H9 (cell line): ENCODE measurements at regions not wholly inside any gene's neighbourhood (a gene's known extent, or its start where the extent isn't known, plus 50 kb on each side); places are given as distances from the start of the nearest gene placed in this dataset.

Experiments
- DNase-seq: peaks from one replicate; pipeline ENCODE4 v3.0.0-alpha.2; 2017
- H2AFZ ChIP-seq: one replicate; pipeline ENCODE4 v1.6.1; 2013; ENCODE audit warnings: mild to moderate bottlenecking, low read length, control low read depth, moderate library complexity
- H2AK5ac ChIP-seq: 2 replicates; pipeline ENCODE4 v1.6.1; 2013; ENCODE audit warnings: low read length, control low read depth, mixed read lengths; ENCODE audit not compliant: insufficient read length
- H2BK120ac ChIP-seq: one replicate; pipeline ENCODE4 v1.6.1; 2013; ENCODE audit warnings: low read depth, mild to moderate bottlenecking, low read length, control low read depth, inconsistent platforms; ENCODE audit not compliant: poor library complexity, severe bottlenecking
- H2BK12ac ChIP-seq: 2 replicates; pipeline ENCODE4 v1.6.1; 2013; ENCODE audit warnings: low read length, control low read depth, mixed read lengths, low read depth; ENCODE audit not compliant: insufficient read length
- H2BK15ac ChIP-seq: 2 replicates; pipeline ENCODE4 v1.6.1; 2013; ENCODE audit warnings: low read depth, low read length, control low read depth
- H2BK20ac ChIP-seq: one replicate; pipeline ENCODE4 v1.6.1; 2013; ENCODE audit warnings: low read depth, mild to moderate bottlenecking, low read length, control low read depth, inconsistent platforms; ENCODE audit not compliant: poor library complexity, severe bottlenecking
- H2BK5ac ChIP-seq: 2 replicates; pipeline ENCODE4 v1.6.1; 2013; ENCODE audit warnings: low read length, control low read depth, mixed read lengths; ENCODE audit not compliant: insufficient read length
- H3K14ac ChIP-seq: 2 replicates; pipeline ENCODE4 v1.6.1; 2013; ENCODE audit warnings: low read length, control low read depth; ENCODE audit not compliant: insufficient read depth
- H3K18ac ChIP-seq: 2 replicates; pipeline ENCODE4 v1.6.1; 2013; ENCODE audit warnings: low read depth, mild to moderate bottlenecking, mixed read lengths, low read length, control low read depth; ENCODE audit not compliant: insufficient read length
- H3K23ac ChIP-seq: 2 replicates; pipeline ENCODE4 v1.6.1; 2013; ENCODE audit warnings: low read length, control low read depth, mixed read lengths, low read depth; ENCODE audit not compliant: insufficient read length
- H3K23me2 ChIP-seq: 2 replicates; pipeline ENCODE4 v1.6.1; 2013; ENCODE audit warnings: low read depth, mild to moderate bottlenecking, mixed read lengths, low read length, control low read depth; ENCODE audit not compliant: insufficient read length, poor library complexity, severe bottlenecking
- H3K27ac ChIP-seq: 2 replicates; pipeline ENCODE4 v1.5.1; 2013; ENCODE audit warnings: low read length, control low read depth, mixed read lengths, low read depth; ENCODE audit not compliant: insufficient read length
- H3K27me3 ChIP-seq: 2 replicates; pipeline ENCODE4 v1.6.1; 2013; ENCODE audit warnings: low read length, control low read depth, inconsistent platforms; ENCODE audit not compliant: insufficient read depth
- H3K4ac ChIP-seq: 2 replicates; pipeline ENCODE4 v1.6.1; 2013; ENCODE audit warnings: low read depth, mild to moderate bottlenecking, control low read depth, inconsistent platforms, low read length, moderate library complexity
- H3K4me1 ChIP-seq: 2 replicates; pipeline ENCODE4 v1.6.1; 2013; ENCODE audit warnings: low read length, control low read depth, inconsistent platforms; ENCODE audit not compliant: insufficient read depth
- H3K4me2 ChIP-seq: 2 replicates; pipeline ENCODE4 v1.6.1; 2013; ENCODE audit warnings: low read length, control low read depth, mixed read lengths; ENCODE audit not compliant: insufficient read length, insufficient read depth
- H3K56ac ChIP-seq: 2 replicates; pipeline ENCODE4 v1.6.1; 2013; ENCODE audit warnings: low read depth, mild to moderate bottlenecking, mixed read lengths, low read length, control low read depth; ENCODE audit not compliant: insufficient read length
- H3K79me1 ChIP-seq: 2 replicates; pipeline ENCODE4 v1.6.1; 2013; ENCODE audit warnings: low read depth, mild to moderate bottlenecking, moderate library complexity, low read length, control low read depth, inconsistent platforms; ENCODE audit not compliant: insufficient read depth, poor library complexity, severe bottlenecking
- H3K79me2 ChIP-seq: 2 replicates; pipeline ENCODE4 v1.6.1; 2013; ENCODE audit warnings: low read length, control low read depth, inconsistent platforms; ENCODE audit not compliant: insufficient read depth
- H3K9ac ChIP-seq: 2 replicates; pipeline ENCODE4 v1.6.1; 2013; ENCODE audit warnings: low read length, control low read depth, mixed read lengths; ENCODE audit not compliant: insufficient read length; ENCODE audit errors: extremely low read depth
- H3K9me3 ChIP-seq: one replicate; pipeline ENCODE4 v1.6.1; 2013; ENCODE audit warnings: low read depth, low read length, inconsistent platforms; ENCODE audit not compliant: control insufficient read depth
- H3T11ph ChIP-seq: one replicate; pipeline ENCODE4 v1.6.1; 2013; ENCODE audit warnings: mild to moderate bottlenecking, low read length, control low read depth, inconsistent platforms
- H4K20me1 ChIP-seq: one replicate; pipeline ENCODE4 v1.6.1; 2013; ENCODE audit not compliant: control insufficient read depth, insufficient read length, insufficient read depth
- H4K5ac ChIP-seq: 2 replicates; pipeline ENCODE4 v1.6.1; 2013; ENCODE audit warnings: low read depth, mild to moderate bottlenecking, mixed read lengths, low read length, control low read depth; ENCODE audit not compliant: insufficient read length
- H4K8ac ChIP-seq: replicated peaks from 2 replicates; pipeline ENCODE4 v1.6.1; 2013; ENCODE audit warnings: low read length, control low read depth, mixed read lengths, low read depth; ENCODE audit not compliant: insufficient read length
- H4K91ac ChIP-seq: 2 replicates; pipeline ENCODE4 v1.6.1; 2013; ENCODE audit warnings: low read depth, mild to moderate bottlenecking, moderate library complexity, mixed read lengths, low read length, control low read depth; ENCODE audit not compliant: insufficient read length
- H3K27ac Mint-ChIP-seq, 3 experiments: 2 replicates in 2 of 3; 3 replicates in 1 of 3; pipeline ENCODE4 v1.8.0; 2020 to 2021; ENCODE audit warnings: mixed read lengths in 3 of 3, mild to moderate bottlenecking in 1 of 3, moderate library complexity in 1 of 3
- H3K27me3 Mint-ChIP-seq: 2 replicates; pipeline ENCODE4 v1.8.0; 2021; ENCODE audit warnings: low read depth, mild to moderate bottlenecking, moderate library complexity, mixed read lengths
- H3K36me3 Mint-ChIP-seq, 3 experiments: 2 replicates in 2 of 3; 3 replicates in 1 of 3; pipeline ENCODE4 v1.8.0; 2020 to 2021; ENCODE audit warnings: low read depth in 3 of 3, mixed read lengths in 3 of 3; ENCODE audit not compliant: insufficient read depth in 1 of 3
- H3K4me1 Mint-ChIP-seq, 2 experiments: 2 replicates each; pipeline ENCODE4 v1.8.0; 2020; ENCODE audit warnings: mixed read lengths in 2 of 2
- H3K4me3 Mint-ChIP-seq, 2 experiments: 2 replicates in 1 of 2; 3 replicates in 1 of 2; pipeline ENCODE4 v1.8.0; 2020 to 2021; ENCODE audit warnings: mild to moderate bottlenecking in 2 of 2, mixed read lengths in 2 of 2, moderate library complexity in 1 of 2
- H3K9me3 Mint-ChIP-seq, 2 experiments: 2 replicates in 1 of 2; 3 replicates in 1 of 2; pipeline ENCODE4 v1.8.0; 2020; ENCODE audit warnings: mild to moderate bottlenecking in 2 of 2, mixed read lengths in 2 of 2, moderate library complexity in 1 of 2
- CTCF ChIP-seq: fragments of 200-600 bp; sonication (generic); conservative IDR thresholded peaks from 3 replicates; pipeline ENCODE4 v1.8.0; 2021; ENCODE audit warnings: antibody characterized with exemption, mild to moderate bottlenecking
- whole genome bisulfite sequencing: extraction: QIAGEN DNeasy Blood & Tissue Kit; methylation state at CpG from one replicate; pipeline ENCODE4 v1.1.7; 2013; ENCODE audit warnings: missing lambda C conversion rate, low lambda C conversion rate, mixed read lengths; ENCODE audit not compliant: insufficient read length; ENCODE audit errors: extremely low coverage; 5-methylcytosine and 5-hydroxymethylcytosine counted together

GRCh38 chr15:96200357-96200967 is 130.0 kb upstream of the NR2F2 start:
- peaks cover 1% of the 10 kb centered on the region for H3K27me3 Mint-ChIP-seq
- H3K36me3 Mint-ChIP-seq = no peaks in the 10 kb centered on the region; a peak in 1 of 7 replicates
- Histone ChIP-seq H4K20me1 (no peaks in the 10 kb centered on the region), H3K23ac (no peak overlapping the region), H3K4me2 (no peak overlapping the region), H4K91ac (no peak overlapping the region), H3K14ac (no peak overlapping the region), H4K8ac (no peak overlapping the region), H3K18ac (no peak overlapping the region), H2BK5ac (no peak overlapping the region), H2BK12ac (no peak overlapping the region), H2BK15ac (no peak overlapping the region), H3K23me2 (no peaks in the 10 kb centered on the region), H2BK120ac (no peak overlapping the region), H4K5ac (no peak overlapping the region), H3T11ph (no peak overlapping the region), H2BK20ac (no peak overlapping the region), H2AFZ (no peak overlapping the region), H3K27me3 (no peaks in the 10 kb centered on the region), H3K9ac (no peak overlapping the region), H3K27ac (no peak overlapping the region), H3K56ac (no peak overlapping the region), H2AK5ac (no peak overlapping the region), H3K4ac (no peak overlapping the region), H3K4me1 (no peaks in the 10 kb centered on the region), H3K79me2 (no peaks in the 10 kb centered on the region), H3K79me1 (no peaks in the 10 kb centered on the region), H3K9me3 (no peaks in the 10 kb centered on the region)
- peaks cover 8 to 9% of the 10 kb centered on the region in 2 experiments for H3K9me3 Mint-ChIP-seq
- DNase-seq = no peak
- TF ChIP-seq CTCF = no peak
- no peak overlapping the region for H3K4me3 Mint-ChIP-seq
- no peak overlapping the region for H3K27ac Mint-ChIP-seq
- no CpG with 5 or more reads among the region's 9 CpGs for WGBS
- no peaks in the 10 kb centered on the region for H3K4me1 Mint-ChIP-seq
